EL (cell line): ENCODE measurements at regions not wholly inside any gene's neighbourhood (a gene's known extent, or its start where the extent isn't known, plus 50 kb on each side); places are given as distances from the start of the nearest gene placed in this dataset.
A peak's percentile ranks its signal among the peaks of the same experiment; 100 is the strongest.

Experiments used
- DNase-seq: peaks from one replicate; pipeline ENCODE4 v3.0.0-alpha.2; 2016

- DNase-seq, result no peak
Measured at GRCh38 chr11:119545978-119546915, 123.3 kb upstream of the THY1 start.

GRCh38 chr11:119540370-119541125 is 117.6 kb upstream of the THY1 start:
- no peak for DNase-seq

GRCh38 chr11:119539583-119539982 is 116.6 kb upstream of the THY1 start:
- DNase-seq, result no peak

- peak; percentile 47 for DNase-seq
Measured at GRCh38 chr11:119538753-119539152, 115.8 kb upstream of the THY1 start.

GRCh38 chr11:119537306-119538253 is 114.6 kb upstream of the THY1 start:
- DNase-seq, result no peak

- DNase-seq, result no peak
Measured at GRCh38 chr11:119536801-119537200, 113.8 kb upstream of the THY1 start.

GRCh38 chr11:119533921-119534736 is 111.2 kb upstream of the THY1 start:
- DNase-seq, result peak; percentile 67

GRCh38 chr11:119533462-119533861 is 110.5 kb upstream of the THY1 start:
- DNase-seq, result no peak

- no peak for DNase-seq
Measured at GRCh38 chr11:119532551-119532950, 109.6 kb upstream of the THY1 start.

- no peak for DNase-seq
Measured at GRCh38 chr11:119531623-119532022, 108.7 kb upstream of the THY1 start.

GRCh38 chr11:119531056-119531455 is 108.1 kb upstream of the THY1 start:
- DNase-seq, result no peak

GRCh38 chr11:119530509-119530908 is 107.5 kb upstream of the THY1 start:
- DNase-seq, result no peak

GRCh38 chr11:119529936-119530335 is 107.0 kb upstream of the THY1 start:
- no peak for DNase-seq

GRCh38 chr11:119529063-119529845 is 106.3 kb upstream of the THY1 start:
- no peak for DNase-seq

GRCh38 chr11:119525867-119526196 is 102.9 kb upstream of the THY1 start:
- DNase-seq, result no peak

- DNase-seq, result no peak
Measured at GRCh38 chr11:119525180-119525866, 102.4 kb upstream of the THY1 start.

- no peak for DNase-seq
Measured at GRCh38 chr11:119523539-119524157, 100.7 kb upstream of the THY1 start.

GRCh38 chr11:119522609-119523008 is 99.6 kb upstream of the THY1 start:
- DNase-seq, result no peak

- no peak for DNase-seq
Measured at GRCh38 chr11:119521551-119521950, 98.6 kb upstream of the THY1 start.

- no peak for DNase-seq
Measured at GRCh38 chr11:119520966-119521365, 98.0 kb upstream of the THY1 start.
